Breast epithelium (tissue), 4 donors: ENCODE measurements at regions not wholly inside any gene's neighbourhood (a gene's known extent, or its start where the extent isn't known, plus 50 kb on each side); places are given as distances from the start of the nearest gene placed in this dataset.
"Not testable (repeated sequence)": the region's sequence is repeated elsewhere in the genome, so short reads cannot be mapped to it uniquely, and the experiment has no call there.

Source experiments
- DNase-seq, 2 donors: peaks; one replicate each; pipeline ENCODE4 v3.0.0-alpha.2; 2019; ENCODE audit warnings: low spot score in 2 of 2
- H3K27ac ChIP-seq, 2 donors: fragments of 200-600 bp; sonication (generic) in 1 of 2; one replicate each; pipeline ENCODE4 v1.5.1; 2016 to 2019; ENCODE audit warnings: mild to moderate bottlenecking in 1 of 2
- H3K27me3 ChIP-seq, 2 donors: fragments of 200-600 bp; sonication (generic) in 1 of 2; one replicate each; pipeline versions ENCODE4 v1.5.1 to v1.6.0; 2017 to 2019; ENCODE audit warnings: control low read depth in 1 of 2, mild to moderate bottlenecking in 1 of 2
- H3K36me3 ChIP-seq: fragments of 200-600 bp; one replicate; pipeline ENCODE4 v1.5.1; 2019
- H3K4me1 ChIP-seq, 2 donors: fragments of 200-600 bp; sonication (generic); one replicate each; pipeline ENCODE4 v1.5.1; 2016 to 2019; ENCODE audit warnings: control low read depth in 1 of 2
- H3K4me3 ChIP-seq, 3 donors: fragments of 200-600 bp; sonication (generic); 1 replicate in 2 of 3; 2 replicates in 1 of 3; pipeline ENCODE4 v1.5.1; 2016 to 2019; ENCODE audit warnings: mild to moderate bottlenecking in 3 of 3, moderate library complexity in 2 of 3
- H3K9me3 ChIP-seq, 2 donors: fragments of 200-600 bp; sonication (generic) in 1 of 2; one replicate each; pipeline ENCODE4 v1.5.1; 2016 to 2019; ENCODE audit warnings: control low read depth in 1 of 2
- POLR2A ChIP-seq: fragments of 450-650 bp; IDR thresholded peaks from one replicate; pipeline ENCODE4 v1.6.1; 2016; ENCODE audit warnings: antibody characterized with exemption, mild to moderate bottlenecking, moderate library complexity
- POLR2AphosphoS5 ChIP-seq, 3 donors: sonication (generic); formaldehyde crosslinking; IDR thresholded peaks; one replicate each; pipeline ENCODE4 v1.6.1; 2017; ENCODE audit warnings: antibody characterized with exemption in 3 of 3
- intact Hi-C: fragments of 100-400 bp; cut with DNase I; formaldehyde crosslinking; loops from one replicate; pipeline ENCODE4 v1.15.1; 2023; ENCODE audit warnings: low total_unique reads
- TF ChIP-seq, protein P1 (sequence below), 3 donors: fragments of 450-650 bp; IDR thresholded peaks; one replicate each; pipeline ENCODE4 v1.5.1; 2016 to 2017; ENCODE audit warnings: antibody characterized with exemption in 3 of 3, mild to moderate bottlenecking in 3 of 3, moderate library complexity in 3 of 3

DNA sequence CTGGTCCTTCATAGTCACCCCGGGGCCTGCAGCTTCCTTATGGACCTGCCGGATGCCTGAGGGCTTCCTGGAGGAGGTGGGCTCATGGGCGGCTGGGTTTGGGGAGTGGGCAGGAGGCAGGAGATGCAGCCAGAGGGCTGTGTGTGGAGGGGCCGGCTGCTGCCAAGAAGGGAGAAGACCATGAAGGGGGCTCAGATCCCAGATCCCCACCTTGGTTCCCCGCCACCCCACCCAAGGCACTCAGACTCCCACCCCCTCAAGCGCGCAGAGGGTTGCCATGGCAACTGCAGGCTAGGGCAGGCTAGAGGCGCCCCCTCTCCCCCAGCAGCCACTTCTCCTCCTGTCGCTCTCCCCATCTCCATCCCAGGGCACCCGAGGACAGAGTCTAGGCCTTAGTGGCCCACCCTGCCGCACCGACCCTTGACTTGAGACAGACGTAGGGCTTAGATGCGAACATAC is 104.5 kb downstream of the CRLF3 start:
- Histone ChIP-seq H3K36me3 (no peaks in the 10 kb centered on the region), H3K27me3 (no peaks in the 10 kb centered on the region), H3K27ac (no peak overlapping the region), H3K4me3 (no peak overlapping the region), H3K9me3 (no peaks in the 10 kb centered on the region), H3K4me1 (no peaks in the 10 kb centered on the region)
- DNase-seq = peak in 1 of 2 donors; percentile 30
- intact Hi-C loops = no loop called here
- TF ChIP-seq POLR2AphosphoS5 (IDR thresholded peaks at IDR 0.05) = no peak
- no peak for TF ChIP-seq POLR2A
- TF ChIP-seq, protein P1, sequence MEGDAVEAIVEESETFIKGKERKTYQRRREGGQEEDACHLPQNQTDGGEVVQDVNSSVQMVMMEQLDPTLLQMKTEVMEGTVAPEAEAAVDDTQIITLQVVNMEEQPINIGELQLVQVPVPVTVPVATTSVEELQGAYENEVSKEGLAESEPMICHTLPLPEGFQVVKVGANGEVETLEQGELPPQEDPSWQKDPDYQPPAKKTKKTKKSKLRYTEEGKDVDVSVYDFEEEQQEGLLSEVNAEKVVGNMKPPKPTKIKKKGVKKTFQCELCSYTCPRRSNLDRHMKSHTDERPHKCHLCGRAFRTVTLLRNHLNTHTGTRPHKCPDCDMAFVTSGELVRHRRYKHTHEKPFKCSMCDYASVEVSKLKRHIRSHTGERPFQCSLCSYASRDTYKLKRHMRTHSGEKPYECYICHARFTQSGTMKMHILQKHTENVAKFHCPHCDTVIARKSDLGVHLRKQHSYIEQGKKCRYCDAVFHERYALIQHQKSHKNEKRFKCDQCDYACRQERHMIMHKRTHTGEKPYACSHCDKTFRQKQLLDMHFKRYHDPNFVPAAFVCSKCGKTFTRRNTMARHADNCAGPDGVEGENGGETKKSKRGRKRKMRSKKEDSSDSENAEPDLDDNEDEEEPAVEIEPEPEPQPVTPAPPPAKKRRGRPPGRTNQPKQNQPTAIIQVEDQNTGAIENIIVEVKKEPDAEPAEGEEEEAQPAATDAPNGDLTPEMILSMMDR (IDR thresholded peaks at IDR 0.05) = no peak

DNA sequence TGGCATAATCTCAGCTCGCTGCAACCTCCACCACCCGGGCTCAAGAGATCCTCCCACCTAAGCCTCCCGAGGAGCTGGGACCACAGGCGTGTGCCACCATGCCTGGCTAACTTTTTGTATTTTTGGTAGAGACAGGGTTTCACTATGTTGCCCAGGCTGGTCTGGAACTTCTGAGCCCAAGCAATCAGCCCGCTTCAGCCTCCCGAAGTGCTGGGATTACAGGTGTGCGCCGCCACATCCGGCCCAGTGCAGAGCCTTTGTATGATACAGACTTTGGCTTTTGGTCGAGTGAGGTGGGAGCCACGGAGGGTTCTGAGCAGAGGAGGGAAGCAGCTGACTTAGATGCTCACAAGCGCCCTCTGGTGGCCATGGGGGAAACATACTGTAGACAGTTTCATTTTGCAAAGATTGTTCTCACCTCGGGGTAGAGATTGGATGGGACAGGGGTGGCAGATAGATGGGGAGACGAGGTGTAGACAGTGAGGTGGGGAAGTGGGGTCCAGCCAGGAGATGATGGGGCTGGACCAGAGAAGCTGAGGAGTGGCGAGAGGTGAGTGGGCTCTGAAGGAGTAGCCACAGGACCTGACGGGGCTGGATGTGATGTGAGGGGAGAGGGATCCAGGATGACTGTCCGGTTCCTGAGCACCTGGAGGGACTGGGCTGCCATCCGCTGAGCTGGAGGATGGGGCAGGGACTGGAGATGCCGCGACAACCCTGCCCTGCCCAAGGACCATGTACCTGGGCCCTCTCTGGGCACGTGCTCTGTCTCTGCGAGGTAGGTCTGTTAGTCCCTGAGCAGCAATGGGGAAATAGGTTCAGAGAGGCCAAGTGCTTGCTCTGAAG is 105.1 kb downstream of the CRLF3 start:
- H3K9me3 ChIP-seq, H3K27me3 ChIP-seq, H3K27ac ChIP-seq, H3K36me3 ChIP-seq, H3K4me1 ChIP-seq, H3K4me3 ChIP-seq, intact Hi-C loops: not testable (repeated sequence)
- TF ChIP-seq, protein P1 (IDR thresholded peaks at IDR 0.05) = peak in 2 of 3 donors; percentile 48 to 59
- DNase-seq = peak; percentile 17 to 57

DNA sequence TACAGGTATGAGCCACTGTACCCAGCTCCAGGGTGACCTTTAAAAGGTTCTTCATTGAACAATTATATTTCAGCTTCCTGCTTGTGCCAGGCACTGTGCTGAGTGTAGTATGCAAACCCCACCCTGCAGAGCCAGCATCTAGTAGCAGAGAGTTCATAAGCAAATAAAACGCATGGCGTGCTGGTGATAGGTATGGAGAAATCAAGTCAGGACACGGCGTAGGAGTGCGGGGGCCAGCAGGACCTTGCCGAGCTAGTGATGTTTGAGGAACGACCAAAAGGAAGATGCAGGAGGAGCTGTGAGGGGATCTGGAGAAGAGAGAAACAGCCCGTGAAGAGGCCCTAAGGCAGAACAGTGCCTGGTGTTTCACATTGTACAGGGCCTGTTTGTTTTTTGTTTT is 105.8 kb downstream of the CRLF3 start:
- H3K27me3 ChIP-seq, H3K4me3 ChIP-seq, H3K36me3 ChIP-seq, intact Hi-C loops, H3K9me3 ChIP-seq, H3K4me1 ChIP-seq, H3K27ac ChIP-seq, DNase-seq: not testable (repeated sequence)

DNA sequence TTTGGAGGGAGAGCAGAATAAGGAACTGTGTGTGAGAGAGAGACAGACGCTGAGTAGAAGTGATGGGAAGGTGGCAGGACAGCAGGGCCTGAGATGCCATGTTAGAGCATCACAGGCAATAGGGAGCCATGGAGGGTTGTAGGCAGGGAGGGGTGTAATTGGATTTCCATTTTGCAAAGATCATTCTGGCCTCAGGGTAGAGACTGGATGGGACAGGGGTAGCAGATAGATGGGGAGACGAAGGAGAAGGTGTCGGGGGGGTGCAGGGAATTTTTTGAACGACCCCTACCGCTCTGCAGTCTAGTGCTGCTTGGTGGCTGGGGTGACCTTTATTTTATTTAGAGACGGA is 106.4 kb downstream of the CRLF3 start:
- H3K4me1 ChIP-seq, intact Hi-C loops, H3K27ac ChIP-seq, H3K9me3 ChIP-seq, H3K4me3 ChIP-seq, H3K36me3 ChIP-seq, H3K27me3 ChIP-seq: not testable (repeated sequence)
- DNase-seq = peak in 1 of 2 donors; percentile 10

DNA sequence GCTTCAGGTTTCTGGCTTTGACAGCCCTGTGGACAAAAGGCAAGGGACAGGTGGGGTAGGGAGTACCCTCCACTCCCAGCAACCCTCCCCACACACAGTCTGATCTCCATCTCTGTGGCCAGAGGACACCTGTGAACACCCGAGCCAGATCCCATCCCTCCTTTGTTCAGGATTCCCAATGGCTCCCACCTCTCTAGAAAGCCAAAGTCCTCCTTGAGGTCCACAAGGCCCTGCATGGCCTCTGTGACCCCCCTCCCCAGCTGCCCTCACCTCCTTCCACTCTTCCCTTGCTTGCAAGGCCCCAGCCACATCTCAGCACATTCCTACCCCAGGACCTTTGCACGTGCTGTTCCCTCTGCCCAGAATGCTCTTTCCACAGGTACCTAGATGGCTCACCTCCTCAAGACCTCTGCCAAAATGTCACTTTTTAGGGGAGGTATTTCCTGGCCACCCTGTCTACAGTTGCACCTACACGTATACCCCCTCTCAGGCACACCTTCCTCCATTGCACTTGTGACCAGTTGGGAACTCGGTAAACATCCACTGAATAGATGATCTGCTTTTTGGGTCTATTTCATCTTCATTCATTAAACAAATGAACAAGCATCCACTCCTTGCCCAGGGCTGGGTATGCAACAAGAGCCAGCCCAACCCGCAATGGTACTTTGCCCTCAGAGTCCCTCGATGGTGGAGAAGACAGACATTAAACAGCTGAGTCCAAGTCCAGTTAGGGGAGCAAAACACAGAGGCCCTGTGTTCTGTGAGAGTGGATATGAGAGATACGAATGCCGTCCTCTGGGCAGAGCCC is 107.0 kb downstream of the CRLF3 start:
- peak in 1 of 2 donors; percentile 10 for DNase-seq
- no peak overlapping the region for H3K27ac ChIP-seq
- no peak overlapping the region for H3K4me3 ChIP-seq
- intact Hi-C loops = no loop called here
- no peaks in the 10 kb centered on the region for H3K9me3 ChIP-seq
- H3K4me1 ChIP-seq = no peaks in the 10 kb centered on the region
- no peaks in the 10 kb centered on the region for H3K27me3 ChIP-seq
- H3K36me3 ChIP-seq = no peaks in the 10 kb centered on the region
- TF ChIP-seq, protein P1 (IDR thresholded peaks at IDR 0.05) = no peak
- TF ChIP-seq POLR2A (no peak), POLR2AphosphoS5 (IDR thresholded peaks at IDR 0.05) (no peak)
